A673 (cell line): ENCODE measurements at regions not wholly inside any gene's neighbourhood (a gene's known extent, or its start where the extent isn't known, plus 50 kb on each side); places are given as distances from the start of the nearest gene placed in this dataset.

Experiments used
- BruUV-seq: library from RNA; stranded (reverse); fragments of 400-500 nt; replicated peaks from 2 replicates; lab custom pipeline; 2021; lab: Mats Ljungman, UMichigan
- CTCF ChIA-PET: fragments of 300-600 bp; sonication (Branson Sonifier 250); formaldehyde crosslinking; loops from one replicate; lab custom pipeline; 2022; ENCODE audit warnings: antibody characterized with exemption; lab: Charles Lee
- POLR2A ChIA-PET: fragments of 300-600 bp; sonication (Branson Sonifier 250); formaldehyde crosslinking; loops from one replicate; lab custom pipeline; 2022; ENCODE audit warnings: antibody characterized with exemption; ENCODE audit not compliant: low non-redundant PET; lab: Charles Lee
- DNase-seq: peaks from one replicate; pipeline ENCODE4 v3.0.0-alpha.2; 2015; ENCODE audit warnings: low spot score
- H3K27ac ChIP-seq: fragments of 200-600 bp; sonication (generic); 2 replicates; pipeline ENCODE4 v1.5.1; 2016; ENCODE audit warnings: mixed run types, low read depth, mild to moderate bottlenecking, mixed read lengths, antibody characterized with exemption, low read length; ENCODE audit not compliant: poor library complexity, severe bottlenecking
- H3K27me3 ChIP-seq: fragments of 200-600 bp; sonication (generic); replicated peaks from 2 replicates; pipeline ENCODE4 v1.6.1; 2017; ENCODE audit warnings: mixed run types, low read depth, mild to moderate bottlenecking, mixed read lengths, antibody characterized with exemption, low read length; ENCODE audit not compliant: insufficient read depth, poor library complexity
- H3K36me3 ChIP-seq: fragments of 200-600 bp; sonication (generic); 2 replicates; pipeline ENCODE4 v1.6.1; 2016; ENCODE audit warnings: mixed run types, mild to moderate bottlenecking, mixed read lengths, antibody characterized with exemption, low read length; ENCODE audit not compliant: insufficient read depth, poor library complexity, severe bottlenecking
- H3K4me1 ChIP-seq: fragments of 200-600 bp; sonication (generic); 2 replicates; pipeline ENCODE4 v1.6.1; 2017; ENCODE audit warnings: mixed run types, mild to moderate bottlenecking, mixed read lengths, antibody characterized with exemption, low read length; ENCODE audit not compliant: insufficient read depth, poor library complexity, severe bottlenecking
- H3K4me3 ChIP-seq: fragments of 200-600 bp; sonication (generic); 2 replicates; pipeline ENCODE4 v1.5.1; 2016; ENCODE audit warnings: low read depth, mixed run types, mild to moderate bottlenecking, mixed read lengths, low read length; ENCODE audit not compliant: poor library complexity, severe bottlenecking
- H3K9me3 ChIP-seq: fragments of 200-600 bp; sonication (generic); 2 replicates; pipeline ENCODE4 v1.6.1; 2016; ENCODE audit warnings: mixed run types, low read depth, mild to moderate bottlenecking, mixed read lengths, antibody characterized with exemption, low read length; ENCODE audit not compliant: poor library complexity, severe bottlenecking
- EZH2 ChIP-seq: fragments of 200-600 bp; sonication (generic); IDR thresholded peaks from 2 replicates; pipeline ENCODE4 v1.6.1; 2017; ENCODE audit warnings: borderline replicate concordance, low read depth, mild to moderate bottlenecking, mixed read lengths, antibody characterized with exemption, low read length; ENCODE audit not compliant: poor library complexity, severe bottlenecking
- intact Hi-C: fragments of 100-400 bp; cut with micrococcal nuclease; formaldehyde crosslinking; loops from one replicate; pipeline ENCODE4 v1.10.0; 2022; ENCODE audit not compliant: unreplicated experiment
- TF ChIP-seq, protein P1 (sequence below): fragments of 300-800, 200-600 bp; sonication (generic); conservative IDR thresholded peaks from 2 replicates; pipeline ENCODE4 v1.5.1; 2017; ENCODE audit warnings: low read depth, mild to moderate bottlenecking, antibody characterized with exemption, low read length, moderate library complexity, mixed read lengths

GRCh38 chr1:29628190-29628589 lies 391.9 kb downstream of the PTPRU start:
- Histone ChIP-seq H3K4me3 (no peak overlapping the region), H3K27ac (no peak overlapping the region), H3K36me3 (no peaks in the 10 kb centered on the region), H3K27me3 (peaks cover 5% of the 10 kb centered on the region), H3K9me3 (no peaks in the 10 kb centered on the region), H3K4me1 (no peaks in the 10 kb centered on the region)
- intact Hi-C loops = no loop called here
- no peak for DNase-seq
- TF ChIP-seq EZH2 = no peak
- TF ChIP-seq, protein P1, sequence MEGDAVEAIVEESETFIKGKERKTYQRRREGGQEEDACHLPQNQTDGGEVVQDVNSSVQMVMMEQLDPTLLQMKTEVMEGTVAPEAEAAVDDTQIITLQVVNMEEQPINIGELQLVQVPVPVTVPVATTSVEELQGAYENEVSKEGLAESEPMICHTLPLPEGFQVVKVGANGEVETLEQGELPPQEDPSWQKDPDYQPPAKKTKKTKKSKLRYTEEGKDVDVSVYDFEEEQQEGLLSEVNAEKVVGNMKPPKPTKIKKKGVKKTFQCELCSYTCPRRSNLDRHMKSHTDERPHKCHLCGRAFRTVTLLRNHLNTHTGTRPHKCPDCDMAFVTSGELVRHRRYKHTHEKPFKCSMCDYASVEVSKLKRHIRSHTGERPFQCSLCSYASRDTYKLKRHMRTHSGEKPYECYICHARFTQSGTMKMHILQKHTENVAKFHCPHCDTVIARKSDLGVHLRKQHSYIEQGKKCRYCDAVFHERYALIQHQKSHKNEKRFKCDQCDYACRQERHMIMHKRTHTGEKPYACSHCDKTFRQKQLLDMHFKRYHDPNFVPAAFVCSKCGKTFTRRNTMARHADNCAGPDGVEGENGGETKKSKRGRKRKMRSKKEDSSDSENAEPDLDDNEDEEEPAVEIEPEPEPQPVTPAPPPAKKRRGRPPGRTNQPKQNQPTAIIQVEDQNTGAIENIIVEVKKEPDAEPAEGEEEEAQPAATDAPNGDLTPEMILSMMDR = no peak
- ChIA-PET CTCF (no interaction called here), POLR2A (no interaction called here)
- BruUV-seq = no TSS peak

DNA sequence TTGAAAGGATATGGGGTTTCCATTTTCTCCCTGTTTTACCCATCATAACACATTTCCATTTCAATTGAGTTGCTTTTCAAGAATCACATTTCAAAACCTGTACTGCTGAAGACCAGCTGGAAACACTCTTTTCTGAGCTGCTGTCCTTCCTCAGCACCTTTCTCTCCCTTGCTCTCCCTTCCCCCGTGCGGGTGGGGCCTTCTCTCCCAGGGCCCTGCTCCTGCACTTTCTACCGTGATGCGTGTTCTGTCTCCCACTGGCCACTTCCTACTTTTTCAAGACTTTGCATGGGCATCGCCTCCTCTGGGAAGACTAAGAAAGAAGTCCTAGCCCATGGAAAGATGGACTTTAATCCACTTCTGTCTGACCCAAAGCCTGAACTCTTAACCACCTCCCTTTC lies 390.4 kb downstream of the PTPRU start:
- Histone ChIP-seq H3K4me1 (no peaks in the 10 kb centered on the region), H3K27me3 (peaks cover 5% of the 10 kb centered on the region), H3K4me3 (no peak overlapping the region), H3K9me3 (no peaks in the 10 kb centered on the region), H3K27ac (no peak overlapping the region), H3K36me3 (no peaks in the 10 kb centered on the region)
- no TSS peak for BruUV-seq
- no peak for TF ChIP-seq EZH2
- TF ChIP-seq, protein P1 = no peak
- CTCF ChIA-PET = no interaction called here
- intact Hi-C loops = no loop called here
- POLR2A ChIA-PET = no interaction called here
- DNase-seq = no peak

DNA sequence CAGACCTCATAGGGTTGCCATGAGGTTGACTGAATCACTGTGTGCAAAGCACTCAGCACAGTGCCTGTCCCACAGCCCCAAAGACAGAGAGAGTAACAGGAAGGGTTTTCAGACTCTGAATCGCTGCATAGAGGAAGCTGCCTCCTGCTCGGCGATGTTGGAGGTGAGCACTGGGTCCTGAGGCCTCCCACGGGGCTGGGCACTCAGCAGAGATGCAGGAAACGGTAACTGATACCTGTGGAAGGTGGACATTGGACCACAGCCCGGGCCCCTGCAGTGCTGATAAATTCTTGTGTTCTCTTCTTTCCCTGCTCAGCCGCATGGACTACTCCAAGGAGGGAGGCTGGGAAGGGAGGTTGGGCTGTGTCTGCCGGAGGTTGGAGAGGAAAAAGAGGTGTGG lies 389.7 kb downstream of the PTPRU start:
- H3K27ac ChIP-seq = no peak overlapping the region
- H3K4me3 ChIP-seq = no peak overlapping the region
- intact Hi-C loops = no loop called here
- CTCF ChIA-PET = no interaction called here
- POLR2A ChIA-PET = no interaction called here
- no peaks in the 10 kb centered on the region for H3K36me3 ChIP-seq
- H3K4me1 ChIP-seq = no peaks in the 10 kb centered on the region
- TF ChIP-seq EZH2 = no peak
- TF ChIP-seq, protein P1 = no peak
- DNase-seq = no peak
- H3K27me3 ChIP-seq = peaks cover 9% of the 10 kb centered on the region
- BruUV-seq = no TSS peak
- H3K9me3 ChIP-seq = no peaks in the 10 kb centered on the region
